Muscle of arm (tissue), 1 donor: ENCODE measurements at regions not wholly inside any gene's neighbourhood (a gene's known extent, or its start where the extent isn't known, plus 50 kb on each side); places are given as distances from the start of the nearest gene placed in this dataset.
"Not testable (repeated sequence)": the region's sequence is repeated elsewhere in the genome, so short reads cannot be mapped to it uniquely, and the experiment has no call there.

Source experiments
- DNase-seq: peaks from one replicate; pipeline ENCODE4 v3.0.0-alpha.2; 2013

DNA sequence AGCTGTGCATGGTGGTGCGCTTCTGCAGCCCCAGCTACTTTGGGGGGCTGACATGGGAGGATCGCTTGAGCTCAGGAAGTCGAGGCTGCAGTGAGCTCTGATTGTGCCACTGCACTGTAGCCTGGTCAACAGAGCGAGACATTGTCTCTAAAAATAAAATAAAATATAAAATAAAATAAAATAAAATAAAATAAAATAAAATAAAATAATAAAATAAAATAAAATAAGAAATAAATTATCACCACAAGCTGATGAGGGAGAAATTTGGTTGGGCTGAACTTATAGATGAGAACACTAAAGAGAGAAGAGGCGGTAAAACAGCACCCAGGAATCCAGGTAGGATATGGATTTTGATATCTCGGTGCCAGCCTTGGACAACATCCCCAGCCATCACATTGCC, 933.7 kb downstream of the NLGN4X start:
- no peak for DNase-seq

DNA sequence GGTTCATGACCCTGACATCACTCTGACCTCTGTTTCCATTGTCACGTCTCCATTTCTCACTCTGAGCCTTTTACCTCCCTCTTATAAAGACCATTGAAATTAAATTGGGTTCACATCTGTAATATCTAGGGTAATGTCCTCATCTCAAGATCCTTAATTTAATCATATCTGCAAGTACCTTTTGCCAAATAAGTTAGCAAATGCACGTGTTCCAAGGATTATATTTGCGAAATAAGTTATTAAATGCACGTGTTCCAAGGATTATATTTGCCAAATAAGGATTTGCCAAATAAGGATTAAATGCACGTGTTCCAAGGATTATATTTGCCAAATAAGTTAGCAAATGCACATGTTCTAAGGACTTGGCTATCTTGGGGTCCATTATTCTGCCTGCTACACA, 938.0 kb downstream of the NLGN4X start:
- DNase-seq: peak; percentile 11

DNA sequence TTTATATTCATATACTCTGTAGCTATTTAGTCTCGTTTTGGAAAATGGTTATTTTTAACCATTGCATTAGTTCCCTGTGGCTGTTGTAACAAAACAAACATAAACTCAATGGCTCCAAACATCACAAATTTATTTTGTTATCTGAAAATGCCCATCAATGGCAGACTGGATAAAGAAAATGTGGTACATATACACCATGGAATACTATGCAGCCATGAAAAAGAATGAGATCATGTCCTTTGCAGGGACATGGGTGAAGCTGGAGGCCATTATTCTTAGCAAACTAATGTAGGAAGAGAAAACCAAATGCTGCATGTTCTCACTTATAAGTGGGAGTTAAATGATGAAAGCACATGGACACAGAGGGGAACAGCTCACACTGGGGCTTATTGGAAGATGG, 938.7 kb downstream of the NLGN4X start:
- DNase-seq: not testable (repeated sequence)

DNA sequence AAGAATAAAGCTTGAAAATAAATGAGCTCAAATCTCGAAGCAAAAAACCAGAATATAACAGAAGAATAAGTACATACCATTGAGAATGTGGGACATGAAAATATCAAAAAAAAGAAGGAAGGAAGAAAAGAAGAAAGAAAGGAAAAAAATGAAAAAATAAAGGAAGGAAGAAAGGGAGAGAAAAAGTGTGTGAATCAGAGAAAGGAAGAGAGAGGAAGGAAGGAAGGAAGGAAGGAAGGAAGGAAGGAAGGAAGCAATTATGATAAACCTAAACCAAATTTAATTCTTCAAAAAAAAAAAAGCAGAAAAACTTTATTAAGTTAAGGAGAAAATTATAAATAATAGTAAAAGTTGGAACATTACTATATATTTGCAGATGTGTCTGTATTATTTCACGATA, 949.8 kb downstream of the NLGN4X start:
- DNase-seq: no peak

DNA sequence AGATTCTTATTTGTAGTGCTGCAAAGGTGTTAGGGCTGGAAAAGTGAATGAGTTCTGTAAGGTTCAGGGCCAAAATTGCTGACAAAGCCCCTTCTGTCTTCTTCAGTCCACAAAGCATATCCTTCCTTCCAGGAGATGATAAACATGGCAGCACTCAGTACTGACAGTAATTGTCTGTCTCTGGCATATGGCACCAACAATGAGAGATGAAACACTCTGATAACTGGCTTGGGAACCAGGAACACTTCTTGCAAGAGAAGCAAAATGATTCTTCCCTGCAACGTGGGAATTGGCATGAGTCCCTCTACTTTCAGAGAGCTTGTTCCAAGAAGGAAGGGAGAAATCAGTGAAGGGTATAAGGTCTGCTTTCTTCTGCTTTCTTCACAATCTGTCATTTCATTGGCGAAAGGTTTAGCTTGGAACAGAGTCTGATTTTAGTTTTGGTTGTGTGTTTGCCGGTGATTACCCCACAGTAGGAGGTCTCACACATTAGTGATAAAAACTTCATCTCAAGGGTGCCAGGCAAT, 963.3 kb downstream of the NLGN4X start:
- DNase-seq: no peak

DNA sequence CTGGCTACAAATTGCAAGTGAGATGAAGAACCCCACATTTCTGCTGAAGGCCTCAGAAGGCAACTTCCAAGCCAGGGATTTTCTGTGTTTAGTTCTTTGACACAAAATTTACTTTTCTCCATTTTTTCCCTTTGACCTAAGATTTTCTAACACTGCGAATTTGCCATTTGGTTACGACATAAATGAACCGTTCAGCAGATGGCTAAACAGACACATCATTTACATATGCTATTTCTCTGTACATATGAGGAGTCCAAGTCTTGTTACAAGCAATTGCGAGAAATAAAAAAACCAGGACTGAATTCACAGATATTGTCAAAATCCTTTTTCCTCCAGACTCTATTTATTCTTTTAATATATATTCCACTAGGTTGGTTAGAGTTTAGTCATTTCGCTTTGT, 978.6 kb downstream of the NLGN4X start:
- DNase-seq: no peak

DNA sequence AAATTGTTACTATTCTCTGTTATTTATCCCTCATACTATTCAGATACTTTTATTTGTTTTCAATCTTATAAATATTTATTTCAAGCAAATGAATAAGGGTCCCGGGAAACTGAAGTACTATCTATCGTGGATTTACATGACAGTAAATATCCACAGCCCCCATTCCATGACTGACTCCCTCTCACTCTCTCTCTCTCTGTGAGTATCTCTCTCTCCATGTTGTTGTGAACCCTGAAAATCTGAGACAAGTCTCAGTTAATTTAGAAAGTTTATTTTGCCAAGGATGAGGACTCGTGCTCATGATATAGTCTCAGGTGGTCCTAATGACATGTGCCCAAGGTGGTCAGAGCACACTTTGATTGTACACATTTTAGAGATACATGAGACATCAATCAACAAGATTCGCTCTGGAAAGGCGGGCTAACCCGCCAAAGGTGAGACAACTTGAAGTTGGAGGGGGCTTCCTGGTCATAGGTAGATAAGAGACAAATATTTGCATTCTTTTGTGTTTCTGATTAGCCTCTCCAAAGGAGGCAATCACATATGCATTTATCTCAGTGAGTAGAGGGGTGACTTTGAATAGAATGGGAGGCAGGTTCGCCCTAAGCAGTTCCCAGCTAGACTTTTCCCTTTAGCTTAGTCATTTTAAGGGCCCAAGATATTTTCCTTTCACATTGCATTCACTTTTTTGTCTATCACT, 986.4 kb downstream of the NLGN4X start:
- DNase-seq: no peak

DNA sequence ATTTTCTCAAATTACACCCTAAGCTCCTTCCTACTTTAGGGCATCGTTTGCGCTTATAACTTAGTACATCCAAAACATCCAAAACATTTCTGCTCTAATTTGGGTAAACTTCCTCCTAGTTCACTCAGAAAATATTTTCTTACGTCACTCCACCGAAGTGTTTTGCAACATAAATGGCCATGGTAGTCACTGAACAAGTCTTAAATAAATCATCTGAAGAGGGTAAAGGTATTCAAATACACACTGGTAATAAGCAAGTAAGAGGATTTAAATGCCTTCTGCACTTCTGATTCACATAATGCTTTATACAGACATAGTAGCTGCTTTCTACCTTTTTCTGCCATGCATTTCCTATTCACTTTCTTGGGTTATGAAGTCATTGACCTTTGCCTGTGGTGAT, 991.9 kb downstream of the NLGN4X start:
- no peak for DNase-seq

DNA sequence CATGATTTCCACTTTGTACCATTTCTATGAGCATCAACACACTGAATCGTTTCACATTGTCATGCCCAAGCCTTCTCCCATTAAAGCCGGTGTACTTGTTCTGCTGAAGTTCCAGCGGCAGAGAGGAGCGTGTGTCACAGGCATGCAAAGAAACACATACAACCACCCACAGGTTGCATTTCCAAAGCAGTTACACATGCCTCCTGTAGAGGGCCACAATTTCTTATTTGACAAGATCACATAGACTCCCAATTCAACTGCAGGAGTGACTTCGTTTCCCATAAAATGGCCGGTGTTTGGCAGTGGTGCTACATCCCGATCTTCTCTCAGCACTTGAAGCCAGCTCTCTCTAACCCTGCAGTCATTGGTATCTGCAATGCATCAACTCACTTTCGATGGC, 992.6 kb downstream of the NLGN4X start:
- DNase-seq: no peak

DNA sequence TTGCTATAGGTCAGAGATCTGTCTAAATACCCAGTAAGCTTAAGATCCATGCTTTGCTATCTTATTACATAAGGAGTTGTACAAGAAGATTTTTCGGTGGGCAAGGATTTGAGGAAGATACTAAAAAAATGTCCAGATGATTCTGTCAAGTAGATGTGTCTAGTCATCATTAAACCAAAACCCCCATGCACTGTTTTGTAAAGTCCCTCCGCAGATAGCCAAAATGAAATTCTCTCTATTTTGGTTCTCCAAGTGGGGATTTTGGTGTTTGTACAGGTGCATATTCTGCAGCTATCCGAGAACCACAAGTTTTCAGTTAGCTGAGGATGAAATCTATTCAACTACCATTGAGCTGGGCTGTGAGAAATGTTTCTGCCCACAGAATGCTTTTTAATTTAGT, 994.8 kb downstream of the NLGN4X start:
- no peak for DNase-seq

DNA sequence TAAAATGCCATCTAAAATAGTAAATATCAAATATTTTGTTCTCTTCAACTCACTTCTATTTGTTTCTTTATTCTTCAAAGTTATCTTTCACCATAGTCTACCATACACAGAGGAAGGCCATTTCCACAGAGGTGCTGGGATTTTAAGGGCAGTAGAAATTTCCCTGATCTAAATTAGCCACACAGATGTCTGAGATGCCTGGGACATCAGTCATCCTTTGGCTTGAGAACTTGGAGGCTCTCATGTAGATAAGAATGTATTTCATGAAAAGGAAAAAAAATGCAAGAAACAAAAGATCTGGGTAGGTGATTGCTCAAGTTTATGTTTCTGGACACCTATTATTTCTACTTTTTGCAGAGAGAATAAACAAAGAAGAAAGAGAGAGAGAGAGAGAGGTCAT, 1008.2 kb downstream of the NLGN4X start:
- DNase-seq: no peak

DNA sequence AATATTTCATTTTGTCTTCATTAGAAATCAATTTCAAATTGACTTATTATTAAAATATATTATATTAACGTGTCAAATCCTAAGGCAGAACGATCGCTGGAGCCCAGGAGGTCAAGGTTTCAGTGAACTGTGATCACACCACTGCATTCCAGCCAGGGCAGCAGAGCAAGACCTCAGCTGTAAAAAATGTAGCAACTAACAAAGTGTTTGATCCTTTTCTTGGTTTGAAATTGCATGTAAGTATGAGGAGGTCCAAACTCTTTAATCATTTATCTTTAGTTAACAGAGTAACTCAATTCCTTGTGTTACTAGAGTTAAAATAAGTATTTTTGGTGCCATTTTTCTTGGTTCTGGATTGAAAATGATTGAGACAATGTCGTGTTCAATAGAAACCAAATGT, 1033.9 kb downstream of the NLGN4X start:
- no peak for DNase-seq

DNA sequence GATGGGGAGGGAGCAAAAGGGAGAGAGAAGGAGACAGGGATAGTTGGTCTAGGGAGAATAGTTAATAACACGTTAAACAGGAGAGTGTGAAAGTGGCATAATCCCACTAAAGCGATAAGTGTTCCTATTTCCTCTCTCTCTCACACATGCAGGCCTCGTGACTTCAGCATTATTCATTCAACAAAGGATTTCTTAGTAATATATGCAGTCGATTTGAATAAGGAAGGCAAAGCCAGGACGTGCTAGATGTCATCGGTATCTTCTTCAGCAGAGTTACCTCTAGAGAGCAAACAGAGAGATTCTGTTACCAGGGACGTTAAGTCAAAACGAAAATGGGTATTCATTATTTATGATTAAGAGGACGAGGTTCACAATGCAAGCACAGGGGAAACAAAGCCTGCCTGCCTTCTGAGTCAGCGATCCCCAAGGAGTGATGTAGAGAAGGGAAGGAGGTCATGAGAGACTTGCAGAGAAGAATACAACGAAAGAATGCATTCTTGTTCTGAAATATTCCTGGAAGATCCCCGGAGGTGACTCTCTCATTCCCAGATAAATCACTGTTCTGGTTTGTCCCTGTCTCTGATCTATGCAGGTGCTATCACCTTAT, 1048.4 kb downstream of the NLGN4X start:
- DNase-seq: no peak

DNA sequence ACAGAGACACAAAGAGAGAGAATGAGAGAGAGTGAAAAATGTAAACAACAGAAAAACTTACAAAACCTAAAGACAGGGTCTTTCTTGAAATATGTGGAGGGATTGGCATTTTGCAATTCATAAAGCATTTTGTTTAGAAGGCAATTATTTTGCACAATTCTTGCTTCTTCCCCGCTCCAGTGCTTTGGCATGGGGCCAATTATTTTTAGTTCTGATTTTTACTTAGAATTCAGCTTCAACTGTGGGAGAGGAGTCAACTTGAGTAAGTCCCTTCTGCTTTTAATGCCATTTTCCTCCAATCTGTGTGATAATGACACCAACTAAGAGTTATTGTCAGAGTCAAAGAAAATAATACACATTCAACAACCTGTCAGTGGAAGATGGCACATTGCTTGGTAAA, 1051.9 kb downstream of the NLGN4X start:
- DNase-seq: no peak

DNA sequence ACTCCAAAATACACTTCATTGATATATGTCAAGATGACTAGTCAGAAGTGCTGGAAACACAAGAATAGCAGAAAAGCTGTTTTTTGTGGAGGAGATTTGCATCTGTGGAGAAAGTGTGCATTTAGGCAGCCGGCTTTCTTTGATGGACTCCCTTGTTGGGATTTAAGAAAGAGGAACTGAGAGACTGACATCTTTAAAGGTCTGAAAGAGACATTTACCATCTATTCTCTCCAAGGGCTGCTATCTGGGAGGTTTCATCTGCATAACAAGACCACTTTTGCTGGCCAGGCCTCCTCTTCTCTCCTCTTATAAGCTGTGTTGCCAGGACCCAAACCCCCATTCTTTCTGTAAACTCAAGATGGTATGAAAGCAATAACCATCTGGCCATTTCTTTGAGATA, 1065.0 kb downstream of the NLGN4X start:
- no peak for DNase-seq

DNA sequence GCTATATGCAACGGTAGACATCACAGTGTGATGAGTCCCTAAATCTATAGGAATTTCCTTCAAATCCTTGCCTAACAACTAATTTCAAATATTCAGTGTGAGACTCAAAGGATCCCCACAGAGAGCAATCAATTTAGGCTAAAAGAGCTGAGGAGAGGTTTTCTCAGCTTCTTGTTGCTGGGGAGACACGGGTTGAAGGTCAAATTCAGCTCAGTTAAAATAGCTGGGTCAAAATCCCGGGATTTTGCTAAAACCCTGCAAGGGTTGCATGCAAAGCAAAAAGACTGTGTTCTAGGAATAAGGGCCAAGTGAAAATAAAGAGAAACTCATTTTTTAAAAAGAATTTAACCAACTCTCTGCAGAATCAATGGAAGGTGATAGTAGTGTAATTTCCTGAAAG, 1073.4 kb downstream of the NLGN4X start:
- no peak for DNase-seq

DNA sequence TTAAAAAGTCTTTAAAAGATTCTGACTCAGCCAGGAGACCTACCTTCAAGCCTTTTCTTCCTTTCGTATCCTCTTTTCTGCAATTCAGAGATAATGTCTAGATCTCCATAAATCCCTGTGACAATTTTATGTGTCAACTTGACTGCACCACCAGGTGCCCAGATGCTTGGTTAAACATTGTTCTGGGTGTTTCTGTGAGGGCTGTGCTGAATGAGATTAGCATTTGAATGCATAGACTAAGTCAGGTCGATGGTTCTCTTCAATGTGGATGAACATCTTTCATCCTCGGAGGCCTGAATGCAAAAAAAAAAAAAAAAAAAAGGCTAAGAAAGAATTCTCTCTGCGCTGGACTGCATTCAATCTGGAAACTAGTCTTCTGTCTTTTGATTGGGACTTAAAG, 1082.7 kb downstream of the NLGN4X start:
- no peak for DNase-seq

DNA sequence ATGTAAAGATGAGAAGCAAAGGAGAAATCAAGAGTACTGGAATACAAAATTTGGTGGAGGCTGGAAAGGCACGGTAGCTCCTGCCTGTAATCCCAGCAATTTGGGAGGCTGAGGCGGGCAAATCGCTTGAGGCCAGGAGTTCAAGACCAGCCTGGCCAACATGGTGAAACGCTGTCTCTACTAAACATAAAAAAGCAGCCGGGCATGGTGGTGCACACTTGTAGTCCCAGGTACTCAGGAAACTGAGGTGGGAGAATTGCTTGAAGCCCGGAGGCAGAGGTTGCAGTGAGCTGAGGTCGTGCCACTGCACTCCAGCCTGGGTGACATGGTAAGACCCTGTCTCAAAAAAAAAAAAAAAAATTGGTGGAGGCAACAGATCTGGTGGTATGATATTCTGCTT, 1086.0 kb downstream of the NLGN4X start:
- DNase-seq: no peak

DNA sequence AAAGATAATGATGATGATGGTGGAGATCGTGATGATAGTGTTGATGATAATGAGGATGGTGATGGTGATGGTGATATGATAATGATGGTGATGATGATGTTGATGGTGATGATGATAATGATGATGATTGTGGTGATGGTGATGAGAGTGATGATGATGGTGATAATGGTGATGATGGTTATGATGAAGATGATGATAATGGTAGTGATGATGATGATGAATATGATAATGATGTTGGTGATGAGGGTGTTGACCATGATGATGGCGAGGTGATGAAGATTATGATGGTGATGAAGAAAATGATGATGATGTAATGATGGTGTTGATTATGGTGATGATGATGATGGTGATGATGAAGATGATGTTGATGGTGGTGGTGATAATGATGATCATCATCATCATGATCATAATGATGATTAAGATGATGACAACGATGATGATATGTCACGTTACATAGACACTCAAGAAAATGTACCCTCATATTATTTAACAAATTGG, 1106.4 kb downstream of the NLGN4X start:
- DNase-seq: no peak

DNA sequence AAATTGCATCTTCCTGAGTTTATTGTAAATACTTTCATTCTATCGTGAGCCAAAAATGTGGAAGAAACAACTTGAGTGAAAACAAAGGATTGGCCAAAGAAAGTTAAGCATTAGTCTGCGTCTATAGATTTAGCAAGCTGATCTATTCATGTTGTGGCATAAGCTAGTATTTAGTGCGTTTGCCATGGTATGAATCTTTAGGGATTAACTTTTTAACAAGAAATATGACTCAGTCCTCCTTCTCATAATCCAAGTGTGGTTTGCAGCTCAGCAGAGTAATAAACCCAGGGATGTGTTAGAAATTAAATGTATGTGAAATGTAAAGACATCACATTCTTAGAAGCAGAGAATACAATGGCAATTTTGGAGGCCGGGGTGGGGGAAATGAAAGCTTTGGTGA, 1110.9 kb downstream of the NLGN4X start:
- DNase-seq: peak; percentile 7

DNA sequence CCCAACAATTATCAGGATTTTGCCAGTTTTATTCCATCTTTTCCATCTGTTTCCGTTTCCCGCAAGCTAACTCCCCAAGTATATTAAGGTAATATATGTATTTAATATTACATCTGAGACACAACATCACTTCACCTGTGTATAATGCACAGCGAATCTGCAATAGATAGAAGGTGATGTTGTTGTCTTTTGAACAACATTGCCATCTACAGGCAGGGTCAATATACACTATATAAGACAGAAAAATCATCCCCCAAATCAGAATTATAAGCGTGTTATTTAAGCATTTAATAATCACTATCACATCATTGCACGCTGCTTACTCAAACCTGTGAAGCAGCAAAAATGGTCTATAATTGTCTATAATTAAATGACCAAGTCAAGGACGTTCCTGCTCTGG, 1115.5 kb downstream of the NLGN4X start:
- no peak for DNase-seq

DNA sequence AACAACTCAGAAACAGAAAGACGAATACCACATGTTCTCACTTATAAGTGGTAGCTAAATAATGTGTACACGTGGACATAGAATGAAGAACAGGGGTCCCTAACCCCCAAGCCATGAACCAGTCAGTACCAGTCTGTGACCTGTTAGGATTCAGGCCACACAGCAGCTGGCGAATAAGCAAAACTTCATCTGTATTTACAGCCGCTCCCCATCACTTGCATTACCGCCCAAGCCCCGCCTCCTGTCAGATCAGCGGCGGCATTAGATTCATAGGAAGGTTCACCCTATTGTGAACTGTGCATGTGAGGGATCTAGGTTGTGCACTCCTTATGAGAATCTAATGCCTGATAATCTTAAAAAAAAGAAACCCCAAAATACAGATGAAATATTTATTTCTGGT, 1128.7 kb downstream of the NLGN4X start:
- no peak for DNase-seq

DNA sequence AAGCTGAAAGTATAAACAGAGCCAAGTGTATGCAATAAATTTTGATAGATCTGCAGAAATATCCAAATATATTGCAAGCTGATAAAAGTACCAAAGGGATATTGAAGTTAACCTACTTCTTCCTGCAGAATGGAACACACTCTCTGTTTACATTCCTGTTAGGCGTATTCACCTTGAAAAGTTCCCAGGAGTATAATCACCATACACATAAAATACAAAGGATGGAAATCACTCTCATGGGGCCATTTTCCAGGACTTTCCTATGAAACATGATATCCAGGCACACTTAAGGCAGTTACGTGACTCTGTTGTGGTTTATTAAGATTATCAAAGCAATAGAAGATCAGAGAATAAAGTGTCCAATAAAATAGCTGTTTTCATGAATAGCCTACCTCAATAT, 1142.3 kb downstream of the NLGN4X start:
- no peak for DNase-seq

DNA sequence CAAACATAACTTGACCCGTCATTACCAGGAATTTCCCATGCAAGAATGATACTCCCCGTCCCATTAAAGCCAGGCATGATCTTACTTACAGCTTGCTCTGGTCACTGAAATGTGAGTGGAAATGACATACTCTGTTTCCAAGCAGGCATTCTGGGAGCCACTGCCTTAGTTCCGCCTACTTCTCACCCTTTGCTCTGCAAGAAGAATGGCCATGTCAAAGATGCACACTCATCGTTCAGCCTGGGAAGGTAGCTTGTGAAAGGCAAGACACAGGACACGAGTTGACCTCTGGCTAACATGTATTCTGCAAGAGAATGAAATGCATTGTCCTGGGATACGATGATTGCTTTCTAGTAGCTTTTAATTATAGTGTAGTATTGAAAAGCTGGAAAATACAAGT, 1144.4 kb downstream of the NLGN4X start:
- peak; percentile 1 for DNase-seq
